Spleen (tissue), 11 donors: ENCODE measurements at regions not wholly inside any gene's neighbourhood (a gene's known extent, or its start where the extent isn't known, plus 50 kb on each side); places are given as distances from the start of the nearest gene placed in this dataset.

ENCODE experiments used
- DNase-seq: peaks from one replicate; pipeline ENCODE4 v3.0.0-alpha.2; 2020
- H3K27ac ChIP-seq, 8 donors: fragments of 200-600 bp; sonication (generic) in 7 of 8; 1 replicate in 4 of 8; 2 replicates in 4 of 8; pipeline versions ENCODE4 v1.5.0 to v1.8.0; 2016 to 2021; ENCODE audit warnings: inconsistent platforms in 4 of 8, mild to moderate bottlenecking in 4 of 8, moderate library complexity in 1 of 8
- H3K27me3 ChIP-seq, 7 donors: fragments of 200-600 bp; sonication (generic) in 6 of 7; replicated peaks in 1 of 7; 1 replicate in 4 of 7; 2 replicates in 3 of 7; pipeline versions ENCODE4 v1.5.0 to v1.8.0; 2016 to 2021; ENCODE audit warnings: inconsistent platforms in 3 of 7, mild to moderate bottlenecking in 1 of 7
- H3K36me3 ChIP-seq, 6 donors: fragments of 200-600 bp; sonication (generic) in 5 of 6; 1 replicate in 4 of 6; 2 replicates in 2 of 6; pipeline versions ENCODE4 v1.5.0 to v1.8.0; 2016 to 2021; ENCODE audit warnings: inconsistent platforms in 2 of 6
- H3K4me1 ChIP-seq, 6 donors: fragments of 200-600 bp; sonication (generic) in 5 of 6; 1 replicate in 3 of 6; 2 replicates in 3 of 6; pipeline versions ENCODE4 v1.5.0 to v1.8.0; 2016 to 2021; ENCODE audit warnings: inconsistent platforms in 3 of 6
- H3K4me3 ChIP-seq, 8 donors: fragments of 200-600 bp; sonication (generic) in 7 of 8; 1 replicate in 4 of 8; 2 replicates in 4 of 8; pipeline versions ENCODE4 v1.5.0 to v1.8.0; 2016 to 2021; ENCODE audit warnings: inconsistent platforms in 4 of 8, mild to moderate bottlenecking in 4 of 8, moderate library complexity in 2 of 8
- H3K9me3 ChIP-seq, 8 donors: fragments of 200-600 bp; sonication (generic) in 7 of 8; 1 replicate in 4 of 8; 2 replicates in 4 of 8; pipeline versions ENCODE4 v1.5.0 to v1.8.0; 2016 to 2021; ENCODE audit warnings: inconsistent platforms in 4 of 8
- CTCF ChIP-seq, 11 experiments: fragments of 200-600 bp in 7 of 11; fragments of 450-650 bp in 4 of 11; sonication (generic) in 4 of 11; IDR thresholded peaks in 8 of 11; conservative IDR thresholded peaks in 3 of 11; 1 replicate in 7 of 11; 2 replicates in 4 of 11; pipeline versions ENCODE4 v1.4.0 to v1.8.0; 2016 to 2021; ENCODE audit warnings: antibody characterized with exemption in 11 of 11, inconsistent platforms in 4 of 11, mild to moderate bottlenecking in 1 of 11
- POLR2A ChIP-seq, 3 donors: fragments of 450-650 bp; IDR thresholded peaks; one replicate each; pipeline ENCODE4 v1.5.1; 2017; ENCODE audit warnings: antibody characterized with exemption in 3 of 3, mild to moderate bottlenecking in 1 of 3
- POLR2AphosphoS5 ChIP-seq, 3 donors: sonication (generic); formaldehyde crosslinking; IDR thresholded peaks; one replicate each; pipeline ENCODE4 v1.5.1; 2017; ENCODE audit warnings: antibody characterized with exemption in 3 of 3
- WGBS, 5 donors: extraction: QIAGEN DNeasy Blood & Tissue Kit in 3 of 5; methylation state at CpG; one replicate each; pipeline versions ENCODE4 v1.1.5 to v1.1.7; 2013 to 2018; 5-methylcytosine and 5-hydroxymethylcytosine counted together
- intact Hi-C: fragments of 100-400 bp; cut with DNase I; formaldehyde crosslinking; loops from one replicate; pipeline ENCODE4 v1.15.0; 2023; ENCODE audit warnings: low total_unique reads
- donor health status: healthy with polysubstance abuse.
- donor health status: DM: no; HTN: no; CAD: no; lungs with moderate emphysema.
- donor health status: DM: no; HTN: no; CAD: no.
- donor health status: Bipolar disorder and iron deficiency.
- donor health status: healthy.
- donor health status: DM: no; HTN: no; CAD: no.
- donor health status: DM: yes; HTN: yes; CAD: no.

GRCh38 chr2:196528486-196529223 is 110.9 kb upstream of the CCDC150 start:
- intact Hi-C loops: no loop called here
- TF ChIP-seq CTCF (IDR thresholded peaks at IDR 0.05 in 8 of 11, conservative IDR thresholded peaks at IDR 0.05 in 3 of 11): no peak
- TF ChIP-seq POLR2A (IDR thresholded peaks at IDR 0.05): no peak
- no peak for TF ChIP-seq POLR2AphosphoS5 (IDR thresholded peaks at IDR 0.05)

GRCh38 chr2:196530910-196531309 is 108.6 kb upstream of the CCDC150 start:
- Histone ChIP-seq H3K27ac (no peak overlapping the region), H3K9me3 (peaks cover 0 to 3% (median 0%) of the 10 kb centered on the region in 8 donors), H3K27me3 (no peaks in the 10 kb centered on the region), H3K4me1 (no peaks in the 10 kb centered on the region), H3K36me3 (no peaks in the 10 kb centered on the region), H3K4me3 (no peak overlapping the region)
- 73 to 88% (median 76%) methylated on average over 4 of the region's 4 CpGs for WGBS, 5 donors
- DNase-seq: no peak
- TF ChIP-seq CTCF (IDR thresholded peaks at IDR 0.05 in 8 of 11, conservative IDR thresholded peaks at IDR 0.05 in 3 of 11) (no peak), POLR2A (IDR thresholded peaks at IDR 0.05) (no peak), POLR2AphosphoS5 (IDR thresholded peaks at IDR 0.05) (no peak)
- intact Hi-C loops: no loop called here

More at GRCh38 chr2:196528486-196529223, 110.9 kb upstream of the CCDC150 start:
- Histone ChIP-seq H3K9me3 (peaks cover 0 to 3% (median 0%) of the 10 kb centered on the region in 8 donors), H3K27ac (no peak overlapping the region), H3K4me3 (no peak overlapping the region), H3K36me3 (no peaks in the 10 kb centered on the region), H3K27me3 (no peaks in the 10 kb centered on the region), H3K4me1 (no peaks in the 10 kb centered on the region)
- 60 to 68% (median 65%) methylated on average over 1 of the region's 1 CpG for WGBS, 5 donors
- no peak for DNase-seq

- H3K27ac ChIP-seq: no peak overlapping the region
- no peak for TF ChIP-seq POLR2AphosphoS5 (IDR thresholded peaks at IDR 0.05)
- no peak for TF ChIP-seq CTCF (IDR thresholded peaks at IDR 0.05 in 8 of 11, conservative IDR thresholded peaks at IDR 0.05 in 3 of 11)
- TF ChIP-seq POLR2A (IDR thresholded peaks at IDR 0.05): no peak
- no peak overlapping the region for H3K4me3 ChIP-seq
- intact Hi-C loops: no loop called here
- peaks cover 0 to 3% (median 0%) of the 10 kb centered on the region in 8 donors for H3K9me3 ChIP-seq
- DNase-seq: no peak
- 38 to 53% (median 46%) methylated on average over 3 of the region's 3 CpGs for WGBS, 5 donors
- no peaks in the 10 kb centered on the region for H3K4me1 ChIP-seq
- H3K36me3 ChIP-seq: no peaks in the 10 kb centered on the region
- H3K27me3 ChIP-seq: no peaks in the 10 kb centered on the region
These were observed 105.6 kb upstream of the CCDC150 start for GRCh38 chr2:196533772-196534397.

GRCh38 chr2:196534495-196534894 is 105.0 kb upstream of the CCDC150 start:
- 80 to 87% (median 85%) methylated on average over 5 of the region's 5 CpGs for WGBS, 5 donors
- intact Hi-C loops: no loop called here
- Histone ChIP-seq H3K27me3 (no peaks in the 10 kb centered on the region), H3K4me3 (no peak overlapping the region), H3K36me3 (no peaks in the 10 kb centered on the region), H3K27ac (no peak overlapping the region), H3K9me3 (peaks cover 0 to 3% (median 0%) of the 10 kb centered on the region in 8 donors), H3K4me1 (no peaks in the 10 kb centered on the region)
- no peak for DNase-seq
- TF ChIP-seq POLR2AphosphoS5 (IDR thresholded peaks at IDR 0.05) (no peak), CTCF (IDR thresholded peaks at IDR 0.05 in 8 of 11, conservative IDR thresholded peaks at IDR 0.05 in 3 of 11) (no peak), POLR2A (IDR thresholded peaks at IDR 0.05) (no peak)
